HCT116 (cell line): ENCODE measurements at regions not wholly inside any gene's neighbourhood (a gene's known extent, or its start where the extent isn't known, plus 50 kb on each side); places are given as distances from the start of the nearest gene placed in this dataset.

Source experiments
- ATAC-seq: fragments of 200-7000 bp; cut with Tn5 transposase; 2 replicates; pipeline ENCODE4 v1.9.1; 2020; ENCODE audit warnings: mild to moderate bottlenecking, moderate library complexity
- BruUV-seq: library from RNA; stranded (reverse); fragments of 400-500 nt; replicated peaks from 2 replicates; lab custom pipeline; 2021; lab: Mats Ljungman, UMichigan
- CTCF ChIA-PET: fragments of 300-600 bp; sonication (Branson Sonifier 250); formaldehyde crosslinking; loops from one replicate; lab custom pipeline; 2021; ENCODE audit warnings: antibody characterized with exemption; lab: Charles Lee
- POLR2A ChIA-PET: fragments of 300-600, 350-600 bp; sonication (Branson Sonifier 250); formaldehyde crosslinking; loops from one replicate; lab custom pipeline; 2021; ENCODE audit warnings: antibody characterized with exemption; lab: Charles Lee
- RAD21 ChIA-PET, 2 experiments: fragments of 300-600 bp; sonication (Branson Sonifier 250); formaldehyde crosslinking; loops; one replicate each; lab custom pipeline; 2023; ENCODE audit warnings: low total read pairs in 2 of 2; ENCODE audit not compliant: uncharacterized antibody in 2 of 2, unreplicated experiment in 2 of 2, low non-redundant PET in 1 of 2; lab: Charles Lee
- DNase-seq: peaks from one replicate; pipeline ENCODE4 v3.0.0-alpha.2; 2010; ENCODE audit warnings: low read depth, low spot score
- H2AFZ ChIP-seq: fragments of 200-600 bp; shearing (Covaris generic), sonication (generic); 2 replicates; pipeline ENCODE4 v1.6.1; 2017; ENCODE audit warnings: low read depth, mixed run types, mixed read lengths, antibody characterized with exemption, low read length; ENCODE audit not compliant: poor library complexity, severe bottlenecking
- H3K27ac ChIP-seq: 2 replicates; pipeline ENCODE4 v1.5.1; 2012; ENCODE audit warnings: low read depth, low read length
- H3K27me3 ChIP-seq: fragments of 200-600 bp; sonication (generic); 2 replicates; pipeline ENCODE4 v1.6.1; 2016; ENCODE audit warnings: mixed run types, low read length, mixed read lengths; ENCODE audit not compliant: insufficient read depth
- H3K36me3 ChIP-seq, 2 experiments: fragments of 200-500 bp in 1 of 2; fragments of 200-600 bp in 1 of 2; sonication (Bioruptor generic) in 1 of 2; sonication (generic) in 1 of 2; 2 replicates each; pipeline versions ENCODE4 v1.5.1 to v1.6.1; 2014 to 2016; ENCODE audit warnings: low read length in 2 of 2, inconsistent platforms in 1 of 2, mixed read lengths in 1 of 2, mixed run types in 1 of 2; ENCODE audit not compliant: insufficient read depth in 2 of 2, control insufficient read depth in 1 of 2
- H3K4me1 ChIP-seq, 2 experiments: fragments of 200-600 bp in 1 of 2; sonication (generic) in 1 of 2; 2 replicates each; pipeline versions ENCODE4 v1.5.1 to v1.6.1; 2012 to 2017; ENCODE audit warnings: low read length in 2 of 2, inconsistent platforms in 1 of 2, mild to moderate bottlenecking in 1 of 2, mixed read lengths in 1 of 2, mixed run types in 1 of 2, moderate library complexity in 1 of 2; ENCODE audit not compliant: insufficient read depth in 2 of 2, control insufficient read depth in 1 of 2
- H3K4me2 ChIP-seq: fragments of 200-600 bp; sonication (generic); 2 replicates; pipeline ENCODE4 v1.6.1; 2017; ENCODE audit warnings: mixed run types, low read length, mixed read lengths
- H3K4me3 ChIP-seq, 2 experiments: fragments of 200-600 bp in 1 of 2; sonication (generic) in 1 of 2; replicated peaks in 1 of 2; 2 replicates each; pipeline ENCODE4 v1.5.1; 2011 to 2016; ENCODE audit warnings: low read length in 2 of 2, control low read depth in 1 of 2, low read depth in 1 of 2, mild to moderate bottlenecking in 1 of 2, mixed read lengths in 1 of 2, mixed run types in 1 of 2
- H3K79me2 ChIP-seq: fragments of 200-600 bp; sonication (generic); 2 replicates; pipeline ENCODE4 v1.6.1; 2017; ENCODE audit warnings: mild to moderate bottlenecking, mixed run types, low read length, moderate library complexity, mixed read lengths; ENCODE audit not compliant: insufficient read depth
- H3K9ac ChIP-seq: fragments of 200-600 bp; sonication (generic); 2 replicates; pipeline ENCODE4 v1.6.1; 2016; ENCODE audit warnings: low read length, mixed read lengths
- H3K9me2 ChIP-seq: fragments of 200-600 bp; sonication (generic), shearing (Covaris generic); 2 replicates; pipeline ENCODE4 v1.6.1; 2017; ENCODE audit warnings: mixed run types, mild to moderate bottlenecking, moderate library complexity; ENCODE audit not compliant: insufficient read depth
- H3K9me3 ChIP-seq, 2 experiments: fragments of 200-500 bp in 1 of 2; fragments of 200-600 bp in 1 of 2; sonication (Bioruptor generic) in 1 of 2; sonication (generic) in 1 of 2; 2 replicates each; pipeline ENCODE4 v1.6.1; 2014 to 2017; ENCODE audit warnings: low read length in 2 of 2, mixed read lengths in 2 of 2, inconsistent platforms in 1 of 2, low read depth in 1 of 2, mild to moderate bottlenecking in 1 of 2, mixed run types in 1 of 2, moderate library complexity in 1 of 2; ENCODE audit not compliant: control insufficient read depth in 1 of 2, insufficient read depth in 1 of 2
- H4K20me1 ChIP-seq: fragments of 200-600 bp; sonication (generic), shearing (Covaris generic); 2 replicates; pipeline ENCODE4 v1.6.1; 2017; ENCODE audit warnings: mixed run types, mild to moderate bottlenecking, moderate library complexity; ENCODE audit not compliant: insufficient read depth
- ATF3 ChIP-seq: IDR thresholded peaks from 2 replicates; pipeline ENCODE4 v1.6.1; 2012
- CBX3 ChIP-seq: IDR thresholded peaks from 2 replicates; pipeline ENCODE4 v1.6.1; 2012; ENCODE audit warnings: low read depth
- CTCF ChIP-seq, 3 experiments: fragments of 200-600 bp in 1 of 3; sonication (generic) in 1 of 3; IDR thresholded peaks in 2 of 3; conservative IDR thresholded peaks in 1 of 3; 2 replicates each; pipeline ENCODE4 v1.5.1; 2012 to 2017; ENCODE audit warnings: low read depth in 2 of 3, low read length in 2 of 3, antibody characterized with exemption in 1 of 3, borderline replicate concordance in 1 of 3, control low read depth in 1 of 3, mild to moderate bottlenecking in 1 of 3, mixed read lengths in 1 of 3, mixed run types in 1 of 3, moderate library complexity in 1 of 3; ENCODE audit not compliant: insufficient read depth in 1 of 3
- EGR1 ChIP-seq: IDR thresholded peaks from 2 replicates; pipeline ENCODE4 v1.6.1; 2012; ENCODE audit warnings: low read depth
- ELF1 ChIP-seq: IDR thresholded peaks from 2 replicates; pipeline ENCODE4 v1.6.1; 2012; ENCODE audit warnings: low read depth, borderline replicate concordance
- EZH2 ChIP-seq: fragments of 200-600 bp; sonication (generic); IDR thresholded peaks from 2 replicates; pipeline ENCODE4 v1.6.1; 2017; ENCODE audit warnings: antibody characterized with exemption, mixed run types
- EZH2phosphoT487 ChIP-seq: fragments of 200-600 bp; IDR thresholded peaks from 2 replicates; pipeline ENCODE4 v1.6.1; 2018; ENCODE audit warnings: antibody characterized with exemption, borderline replicate concordance
- FOSL1 ChIP-seq: IDR thresholded peaks from 2 replicates; pipeline ENCODE4 v1.6.1; 2012; ENCODE audit warnings: low read depth
- JUND ChIP-seq: IDR thresholded peaks from 2 replicates; pipeline ENCODE4 v1.6.1; 2012
- MAX ChIP-seq: IDR thresholded peaks from 2 replicates; pipeline ENCODE4 v1.6.1; 2012
- POLR2A ChIP-seq: IDR thresholded peaks from 2 replicates; pipeline ENCODE4 v1.7.0; 2011; ENCODE audit warnings: borderline replicate concordance; ENCODE audit not compliant: insufficient read depth, insufficient read length; ENCODE audit errors: extremely low read depth
- POLR2AphosphoS5 ChIP-seq: IDR thresholded peaks from 2 replicates; pipeline ENCODE4 v1.6.1; 2011; ENCODE audit warnings: mild to moderate bottlenecking, low read depth, low read length, moderate library complexity
- RAD21 ChIP-seq: IDR thresholded peaks from 2 replicates; pipeline ENCODE4 v1.6.1; 2012; ENCODE audit warnings: low read depth, mild to moderate bottlenecking
- SP1 ChIP-seq: IDR thresholded peaks from 2 replicates; pipeline ENCODE4 v1.6.1; 2012; ENCODE audit warnings: low read depth
- SRF ChIP-seq: IDR thresholded peaks from 2 replicates; pipeline ENCODE4 v1.6.1; 2012; ENCODE audit warnings: low read depth
- YY1 ChIP-seq: IDR thresholded peaks from 2 replicates; pipeline ENCODE4 v1.6.1; 2011; ENCODE audit warnings: low read length, low read depth, moderate library complexity, mild to moderate bottlenecking; ENCODE audit not compliant: insufficient replicate concordance; ENCODE audit errors: extremely low read depth
- ZBTB33 ChIP-seq: IDR thresholded peaks from 2 replicates; pipeline ENCODE4 v1.6.1; 2011; ENCODE audit warnings: mild to moderate bottlenecking, low read length, moderate library complexity; ENCODE audit not compliant: insufficient replicate concordance; ENCODE audit errors: extremely low read depth
- ZFX ChIP-seq: fragments of 450-650 bp; IDR thresholded peaks from 2 replicates; pipeline ENCODE4 v1.6.1; 2017
- ZNF274 ChIP-seq: fragments of 200-500 bp; sonication (Bioruptor generic); IDR thresholded peaks from 2 replicates; pipeline ENCODE4 v1.6.1; 2014; ENCODE audit warnings: mild to moderate bottlenecking, low read depth, low read length, inconsistent platforms
- intact Hi-C: fragments of 100-400 bp; cut with micrococcal nuclease; formaldehyde crosslinking; loops from 2 replicates; pipeline ENCODE4 v1.10.0; 2022

GRCh38 chr18:38198526-38198925, 632.9 kb upstream of the CELF4 start:
- no peak overlapping the region for H3K9ac ChIP-seq
- intact Hi-C loops = no loop called here
- H2AFZ ChIP-seq = no peak overlapping the region
- no peaks in the 10 kb centered on the region for H3K79me2 ChIP-seq
- no peaks in the 10 kb centered on the region for H3K36me3 ChIP-seq
- ChIA-PET POLR2A (no interaction called here), CTCF (no interaction called here), RAD21 (no interaction called here)
- no peak for ATAC-seq
- H4K20me1 ChIP-seq = no peaks in the 10 kb centered on the region
- H3K27ac ChIP-seq = no peak overlapping the region
- no peaks in the 10 kb centered on the region for H3K4me1 ChIP-seq
- H3K9me3 ChIP-seq = peaks cover 7 to 17% of the 10 kb centered on the region in 2 experiments; a peak in 2 of 4 replicates
- no TSS peak for BruUV-seq
- H3K27me3 ChIP-seq = no peaks in the 10 kb centered on the region
- TF ChIP-seq EZH2phosphoT487 (no peak), ZNF274 (no peak), ELF1 (no peak), SP1 (no peak), FOSL1 (no peak), SRF (no peak), POLR2AphosphoS5 (no peak), CBX3 (no peak), EZH2 (no peak), JUND (no peak), EGR1 (no peak), RAD21 (no peak), ZBTB33 (no peak), POLR2A (no peak), ATF3 (no peak), CTCF (IDR thresholded peaks at IDR 0.05 in 2 of 3, conservative IDR thresholded peaks at IDR 0.05 in 1 of 3; ENCODE audit: borderline replicate concordance in 1 of 3, insufficient read depth in 1 of 3, low read depth in 2 of 3, low read length in 2 of 3) (no peak), MAX (no peak), YY1 (no peak), ZFX (no peak)
- no peak overlapping the region for H3K4me2 ChIP-seq
- no peak for DNase-seq
- H3K4me3 ChIP-seq = no peak overlapping the region
- no peaks in the 10 kb centered on the region for H3K9me2 ChIP-seq
